Colon (tissue), 2 donors: ENCODE measurements at regions not wholly inside any gene's neighbourhood (a gene's known extent, or its start where the extent isn't known, plus 50 kb on each side); places are given as distances from the start of the nearest gene placed in this dataset.

Source experiments
- FAIRE-seq: peaks from 2 replicates; lab custom pipeline; 2012; peaks lifted over from hg19 to GRCh38; lab: Jason Lieb, UNC
- donor health status: control.
- donor health status: control.

DNA sequence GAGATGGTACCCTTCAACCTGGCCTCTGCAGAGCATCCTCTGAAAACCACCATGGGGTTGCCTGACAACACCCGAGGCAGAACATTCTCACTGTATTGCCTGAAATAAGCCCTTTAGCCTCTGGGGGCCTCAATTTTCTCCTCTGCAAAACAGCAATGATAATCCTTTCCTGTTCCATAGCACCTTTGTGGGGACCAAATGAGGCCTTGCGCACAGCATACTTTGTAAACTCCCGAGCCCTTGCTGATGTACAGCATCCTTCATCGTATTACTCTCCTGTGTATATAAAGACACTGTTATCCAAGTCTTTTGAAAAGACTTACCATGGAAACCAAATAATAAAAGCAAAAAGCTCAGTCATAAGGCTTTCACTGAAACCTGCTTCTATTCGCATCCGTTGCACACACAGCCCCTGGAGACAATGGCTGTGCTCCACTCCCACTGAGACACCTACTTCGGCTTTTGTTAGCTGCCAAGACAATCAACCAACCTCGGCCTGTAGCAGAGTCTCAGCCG, 276.0 kb downstream of the FOXO1 start:
- FAIRE-seq = no peak

- FAIRE-seq = no peak
These were observed 274.7 kb downstream of the FOXO1 start for GRCh38 chr13:40391788-40392187.

DNA sequence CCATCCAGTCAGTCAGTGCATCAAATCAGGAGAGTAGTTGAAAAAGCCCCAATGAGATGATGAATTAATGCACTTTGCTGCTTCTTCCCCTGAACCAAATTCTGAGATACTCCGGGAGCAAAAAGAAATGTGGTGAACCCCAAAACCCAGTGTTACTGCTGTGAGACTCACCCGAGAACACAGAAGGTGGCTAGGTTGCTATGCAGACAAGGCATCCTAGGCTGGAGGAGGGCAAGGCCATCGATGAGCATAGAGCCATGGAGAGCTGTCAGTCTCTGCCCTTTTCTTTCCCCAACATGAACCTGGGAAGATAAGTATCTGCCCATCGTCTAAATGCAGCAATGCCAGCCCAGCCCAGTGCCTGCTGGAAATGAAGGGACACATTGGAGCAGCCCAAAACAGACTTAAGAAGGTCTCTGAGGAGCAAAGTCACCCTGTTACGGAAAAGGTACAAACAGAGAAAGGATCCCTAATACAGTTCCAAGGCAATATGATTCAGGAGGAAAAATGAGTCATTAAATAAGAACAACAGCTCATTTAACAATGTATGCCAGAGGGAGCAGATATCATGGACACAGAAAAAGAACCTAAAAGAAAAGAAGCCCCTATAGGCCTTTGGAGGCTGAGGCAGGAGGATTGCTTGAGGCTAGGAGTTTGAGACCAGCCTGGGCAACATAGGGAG, 272.0 kb downstream of the FOXO1 start:
- no peak for FAIRE-seq

DNA sequence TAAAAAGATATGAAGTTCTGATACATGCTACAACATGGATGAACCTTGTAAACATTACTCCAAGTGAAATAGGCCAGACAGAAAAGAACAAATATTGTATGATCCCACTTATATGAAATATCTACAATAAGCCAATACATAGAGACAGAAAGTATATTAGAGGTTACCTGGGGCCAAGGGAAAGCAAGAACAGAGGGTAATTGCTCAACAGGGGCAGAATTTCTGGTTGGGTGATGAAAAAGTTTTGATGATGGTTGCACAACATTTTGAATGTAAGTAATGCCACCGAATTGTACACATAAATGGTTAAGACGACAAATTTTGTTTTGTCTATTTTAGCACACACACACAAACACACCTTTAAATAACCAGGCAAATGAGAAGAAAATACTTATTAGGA, 268.4 kb downstream of the FOXO1 start:
- no peak for FAIRE-seq

DNA sequence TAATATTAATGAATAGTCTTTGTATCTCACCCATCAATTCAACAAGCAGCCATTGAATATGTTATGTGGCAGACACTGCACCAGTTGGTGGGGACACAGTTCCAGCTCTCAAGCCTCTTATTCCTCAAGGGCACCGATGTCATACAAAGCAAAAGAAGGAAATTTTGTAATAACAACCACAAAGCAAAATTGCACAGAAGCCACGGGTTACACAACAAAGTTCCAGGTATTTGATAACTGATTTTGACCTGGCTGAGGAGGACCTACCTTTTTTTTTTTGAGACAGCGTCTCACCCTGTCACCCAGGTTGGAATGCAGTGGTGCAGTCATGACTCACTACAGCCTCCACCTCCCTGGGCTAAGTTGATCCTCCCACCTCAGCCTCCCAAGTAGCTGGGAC, 266.7 kb downstream of the FOXO1 start:
- no peak for FAIRE-seq

GRCh38 chr13:40401911-40402776, 264.3 kb downstream of the FOXO1 start:
- FAIRE-seq = no peak

DNA sequence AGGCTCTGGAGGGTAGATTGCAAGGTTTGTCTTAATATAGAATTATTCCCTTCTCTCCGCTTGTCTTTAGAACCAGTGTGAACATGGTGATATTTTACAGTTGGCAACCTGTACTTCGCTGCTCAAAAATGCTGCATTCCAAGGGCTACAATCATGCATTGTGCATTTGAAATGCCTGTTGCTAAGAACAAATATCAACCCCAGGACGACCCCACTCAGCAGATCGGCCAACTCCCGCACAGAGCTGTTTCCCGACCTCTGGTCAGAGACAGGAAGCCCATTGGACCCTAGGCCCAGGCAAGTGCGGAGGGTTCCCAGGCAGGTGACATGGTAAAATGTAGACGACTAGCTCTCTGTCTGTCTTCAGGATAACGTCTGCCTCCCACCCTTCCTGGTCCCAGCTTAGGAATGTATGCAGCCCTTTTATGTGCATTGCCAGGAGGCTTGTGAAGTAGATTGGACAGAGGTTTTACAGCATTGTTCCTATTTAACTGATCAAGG, 263.5 kb downstream of the FOXO1 start:
- FAIRE-seq = no peak

- no peak for FAIRE-seq
These were observed 262.8 kb downstream of the FOXO1 start for GRCh38 chr13:40403509-40404241.

DNA sequence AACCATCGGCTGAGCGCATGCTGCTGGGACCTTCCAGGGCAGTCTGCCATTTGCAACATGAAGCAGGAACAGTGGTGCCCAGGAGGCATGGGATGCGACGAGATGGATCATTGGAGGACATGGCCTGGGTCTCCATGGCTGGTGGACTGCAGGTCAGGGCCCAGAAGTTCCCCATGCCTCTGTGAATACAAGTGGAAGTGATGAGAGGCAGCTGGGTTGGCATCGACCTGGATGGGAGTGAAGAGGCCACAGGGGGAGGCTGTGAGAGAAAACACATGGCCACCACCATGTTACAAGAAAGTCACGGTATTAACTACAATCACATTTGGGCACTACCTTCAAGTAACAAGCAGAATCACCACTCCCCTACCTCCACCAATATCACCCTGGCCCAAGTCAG, 262.0 kb downstream of the FOXO1 start:
- no peak for FAIRE-seq

DNA sequence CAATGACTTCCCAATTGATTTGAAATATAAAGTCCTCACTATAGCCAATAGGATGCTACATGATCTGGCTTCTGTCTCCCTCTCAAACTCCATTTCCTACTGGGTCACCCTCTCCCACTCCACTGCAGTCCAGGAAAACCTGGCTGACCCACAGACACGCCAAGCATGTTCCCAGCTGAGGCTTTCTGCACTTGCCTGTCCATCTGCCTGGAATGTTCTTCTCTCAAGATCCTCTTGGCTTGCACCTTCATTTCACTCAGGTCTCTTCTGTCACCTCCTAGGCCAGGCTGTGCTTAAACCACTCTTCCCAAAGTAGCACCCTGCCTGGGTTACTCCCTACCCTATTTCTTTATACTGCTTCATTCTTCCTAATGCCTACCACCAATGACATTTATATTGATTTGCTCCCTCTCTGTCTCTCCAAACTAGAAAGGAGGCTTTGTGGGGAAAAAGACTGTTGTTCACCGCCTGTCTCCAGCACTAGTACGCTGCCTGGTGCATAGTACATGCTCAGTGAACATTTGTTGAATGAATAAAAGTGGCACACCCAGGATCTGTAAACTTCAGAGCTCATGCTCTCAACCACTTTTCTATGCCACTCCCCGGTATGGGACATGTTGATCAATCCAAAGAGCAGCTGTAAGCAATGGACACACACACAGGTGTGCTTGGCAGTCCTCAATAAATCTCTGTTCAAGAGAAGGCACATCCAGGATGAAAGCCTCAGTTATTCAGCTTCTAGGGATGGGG, 261.3 kb downstream of the FOXO1 start:
- FAIRE-seq = no peak

DNA sequence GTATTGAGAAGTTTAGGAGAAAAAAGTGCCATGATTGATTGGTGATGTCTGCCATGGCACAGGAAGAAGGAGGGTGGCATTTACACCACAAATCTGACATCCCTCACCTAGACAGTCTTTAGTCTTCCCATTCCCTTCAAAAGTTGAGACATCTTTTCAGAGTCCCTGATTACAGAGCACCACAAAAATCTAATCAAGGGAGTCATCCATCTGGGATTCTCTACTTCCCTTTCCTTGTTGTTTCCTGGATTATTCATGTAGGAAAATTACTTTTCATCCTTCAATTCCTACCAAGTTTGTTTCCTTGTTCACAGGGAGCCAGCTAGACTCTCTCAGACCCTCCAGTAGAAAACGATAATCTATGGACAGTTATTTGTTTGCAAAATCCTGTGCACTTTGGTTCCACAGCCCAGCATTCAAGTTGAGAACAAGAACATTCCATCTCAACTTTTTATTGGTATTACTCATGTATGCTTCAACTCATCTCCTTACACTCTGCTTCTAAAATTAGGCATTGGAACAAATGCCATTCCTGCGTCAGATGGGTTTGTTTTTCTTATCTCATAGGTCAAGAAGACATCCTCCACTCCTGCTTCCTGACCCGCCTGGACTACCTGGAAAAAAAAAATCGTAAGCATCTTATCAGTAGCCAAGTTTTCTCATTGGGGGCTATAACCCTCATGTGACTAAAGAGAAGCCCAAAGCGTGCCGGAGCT, 259.9 kb downstream of the FOXO1 start:
- no peak for FAIRE-seq

- no peak for FAIRE-seq
These were observed 258.9 kb downstream of the FOXO1 start for GRCh38 chr13:40407567-40407966.

DNA sequence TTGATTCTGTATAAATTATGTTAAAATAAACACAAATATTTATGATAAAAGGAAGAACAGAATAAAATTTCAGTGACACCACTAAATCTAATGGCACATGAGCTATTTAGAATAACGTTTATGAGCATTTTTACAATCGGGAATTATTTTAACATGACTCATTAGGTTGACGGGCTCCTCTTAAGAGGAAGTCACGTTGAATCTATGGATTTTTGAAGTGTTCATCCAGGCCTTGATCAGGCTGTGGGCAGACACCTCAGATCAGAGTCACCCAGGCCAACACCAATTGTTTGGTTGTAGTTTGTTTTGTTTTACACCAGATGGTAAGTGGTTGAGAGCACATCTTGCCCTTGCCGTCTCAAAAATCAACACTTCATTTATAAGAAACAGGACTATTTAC, 257.8 kb downstream of the FOXO1 start:
- no peak for FAIRE-seq

GRCh38 chr13:40409278-40409677, 257.2 kb downstream of the FOXO1 start:
- FAIRE-seq = no peak

DNA sequence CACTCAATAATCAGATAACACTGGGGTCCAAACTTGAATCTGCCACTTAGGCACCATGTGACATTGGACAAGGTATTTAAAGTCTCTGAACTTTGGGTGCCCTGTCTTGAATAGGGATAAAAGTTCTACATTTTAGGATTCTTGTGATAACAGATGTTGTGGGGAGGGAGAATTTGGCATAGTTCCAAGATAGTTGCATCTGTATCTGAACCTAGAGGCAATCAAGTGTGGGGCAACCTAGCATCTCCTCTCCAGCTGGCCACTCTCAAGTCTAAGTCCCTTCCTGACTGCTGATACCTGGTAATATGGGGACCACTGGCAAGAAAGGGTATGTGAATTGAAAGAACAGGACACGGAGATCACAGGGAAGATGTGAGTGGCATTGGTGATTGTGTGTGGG, 256.1 kb downstream of the FOXO1 start:
- no peak for FAIRE-seq

DNA sequence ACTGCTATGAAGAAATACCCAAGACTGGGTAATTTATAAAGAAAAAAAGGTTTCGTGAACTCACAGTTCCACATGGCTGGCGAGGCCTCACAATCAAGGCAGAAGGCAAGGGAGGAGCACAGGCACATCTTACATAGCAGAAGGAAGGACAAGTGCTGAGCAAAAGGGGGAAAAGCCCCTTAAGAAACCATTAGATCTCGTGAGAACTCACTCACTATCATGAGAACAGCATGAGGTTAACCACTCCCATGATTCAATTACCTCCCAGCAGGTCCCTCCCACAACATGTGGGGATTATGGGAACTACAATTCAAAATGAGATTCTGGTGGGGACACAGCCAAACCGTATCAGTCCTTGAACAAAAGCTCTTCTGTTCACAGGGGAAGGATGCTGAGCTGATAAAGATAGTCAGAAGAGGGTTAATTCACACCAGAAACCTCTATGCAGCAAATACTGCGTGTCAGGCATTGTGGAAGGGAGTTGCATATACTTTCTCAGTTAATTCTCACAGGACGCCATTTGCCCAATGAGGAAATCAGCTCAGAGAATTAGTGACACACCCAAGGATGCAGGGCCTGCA, 246.2 kb downstream of the FOXO1 start:
- FAIRE-seq = no peak

DNA sequence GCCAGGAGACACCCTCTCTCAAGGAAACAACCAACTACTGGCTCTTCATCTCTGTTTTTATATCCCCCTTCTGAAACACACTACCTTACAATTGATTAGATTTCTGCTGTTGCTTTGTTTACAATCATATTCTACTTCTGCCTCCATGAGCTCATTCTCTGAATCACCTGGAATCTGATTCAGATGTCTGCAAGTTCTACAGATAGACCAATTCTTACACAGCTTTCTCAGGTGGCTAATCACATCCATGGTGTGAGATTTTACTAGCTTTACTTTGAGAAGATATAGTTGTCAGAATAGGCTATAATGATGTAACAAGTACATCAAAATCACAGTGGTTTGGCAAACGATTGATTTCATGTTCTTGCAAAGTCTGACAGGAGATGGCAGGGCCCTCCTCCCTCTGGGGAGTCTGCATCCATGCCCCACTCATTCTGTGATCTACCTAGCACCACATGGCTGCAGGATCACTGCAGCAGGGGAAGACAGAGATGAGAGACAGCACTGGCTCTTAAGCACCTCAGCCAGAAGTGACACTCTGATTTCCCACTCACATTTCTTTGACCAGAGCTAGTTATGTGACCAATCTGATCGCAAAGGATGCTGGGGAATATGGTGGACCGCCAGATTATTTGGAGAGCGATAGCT, 243.7 kb downstream of the FOXO1 start:
- FAIRE-seq = no peak

GRCh38 chr13:40428354-40428753, 238.1 kb downstream of the FOXO1 start:
- no peak for FAIRE-seq

DNA sequence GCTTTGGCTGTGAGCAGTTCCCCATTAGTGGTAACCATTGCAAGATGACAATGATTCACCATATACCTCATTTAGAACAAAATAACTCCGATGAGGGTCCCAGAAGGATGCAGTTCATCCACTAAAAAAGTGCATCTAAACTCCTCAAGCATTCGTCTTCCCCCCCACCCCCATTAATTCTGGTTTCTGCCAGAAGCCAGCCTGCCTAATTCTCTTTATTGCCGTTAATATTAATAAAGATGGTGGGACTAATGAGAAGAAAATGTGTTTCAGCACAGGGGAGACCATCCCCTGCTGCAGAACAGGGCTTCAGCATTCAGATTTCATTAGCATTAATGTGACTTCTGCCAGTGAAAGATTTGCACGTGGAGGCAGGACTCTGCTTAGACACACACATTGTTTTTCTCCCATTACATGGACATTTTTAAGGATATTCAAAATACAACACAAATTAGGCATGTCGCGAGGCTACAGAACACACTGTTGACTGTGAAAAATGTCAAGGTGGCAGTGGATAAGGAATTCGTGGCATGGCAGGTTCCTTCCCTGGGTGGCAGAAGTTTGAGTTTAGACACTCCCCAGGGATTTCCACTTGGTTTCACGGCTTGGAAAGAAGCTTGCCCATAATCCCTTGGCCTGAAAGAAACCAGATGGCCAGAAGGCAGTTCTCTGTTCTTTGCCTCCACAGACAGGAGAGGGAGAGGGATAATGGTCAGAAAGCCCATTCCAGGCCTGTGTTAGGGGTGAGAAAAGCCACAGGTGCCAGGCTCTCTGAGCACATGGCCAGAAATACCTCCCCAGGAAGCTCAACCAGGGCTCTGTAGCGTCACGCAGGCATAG, 236.5 kb downstream of the FOXO1 start:
- FAIRE-seq = no peak
